Mammary epithelial cell (primary cell): ENCODE measurements at regions not wholly inside any gene's neighbourhood (a gene's known extent, or its start where the extent isn't known, plus 50 kb on each side); places are given as distances from the start of the nearest gene placed in this dataset.

ENCODE experiments used
- EZH2 ChIP-seq: IDR thresholded peaks from 2 replicates; pipeline ENCODE4 v1.6.1; 2012; ENCODE audit warnings: low read length, inconsistent platforms, borderline replicate concordance
- TF ChIP-seq, protein P1 (sequence below), 2 donors: IDR thresholded peaks in 1 of 2; conservative IDR thresholded peaks in 1 of 2; 2 replicates each; pipeline ENCODE4 v1.5.1; 2011 to 2012; ENCODE audit warnings: inconsistent platforms in 2 of 2, low read length in 2 of 2, mild to moderate bottlenecking in 2 of 2, control low read depth in 1 of 2, low read depth in 1 of 2; ENCODE audit not compliant: insufficient read depth in 1 of 2; ENCODE audit errors: extremely low read depth in 1 of 2

GRCh38 chr6:74479960-74480359 is 725.9 kb downstream of the COL12A1 start:
- TF ChIP-seq, protein P1, sequence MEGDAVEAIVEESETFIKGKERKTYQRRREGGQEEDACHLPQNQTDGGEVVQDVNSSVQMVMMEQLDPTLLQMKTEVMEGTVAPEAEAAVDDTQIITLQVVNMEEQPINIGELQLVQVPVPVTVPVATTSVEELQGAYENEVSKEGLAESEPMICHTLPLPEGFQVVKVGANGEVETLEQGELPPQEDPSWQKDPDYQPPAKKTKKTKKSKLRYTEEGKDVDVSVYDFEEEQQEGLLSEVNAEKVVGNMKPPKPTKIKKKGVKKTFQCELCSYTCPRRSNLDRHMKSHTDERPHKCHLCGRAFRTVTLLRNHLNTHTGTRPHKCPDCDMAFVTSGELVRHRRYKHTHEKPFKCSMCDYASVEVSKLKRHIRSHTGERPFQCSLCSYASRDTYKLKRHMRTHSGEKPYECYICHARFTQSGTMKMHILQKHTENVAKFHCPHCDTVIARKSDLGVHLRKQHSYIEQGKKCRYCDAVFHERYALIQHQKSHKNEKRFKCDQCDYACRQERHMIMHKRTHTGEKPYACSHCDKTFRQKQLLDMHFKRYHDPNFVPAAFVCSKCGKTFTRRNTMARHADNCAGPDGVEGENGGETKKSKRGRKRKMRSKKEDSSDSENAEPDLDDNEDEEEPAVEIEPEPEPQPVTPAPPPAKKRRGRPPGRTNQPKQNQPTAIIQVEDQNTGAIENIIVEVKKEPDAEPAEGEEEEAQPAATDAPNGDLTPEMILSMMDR (conservative IDR thresholded peaks at IDR 0.05 in 1 of 2, IDR thresholded peaks at IDR 0.05 in 1 of 2; ENCODE audit: extremely low read depth in 1 of 2, insufficient read depth in 1 of 2, low read depth in 1 of 2, low read length in 2 of 2) = no peak
- TF ChIP-seq EZH2 = no peak
